Mammary epithelial cell (primary cell): ENCODE measurements at regions not wholly inside any gene's neighbourhood (a gene's known extent, or its start where the extent isn't known, plus 50 kb on each side); places are given as distances from the start of the nearest gene placed in this dataset.

ENCODE experiments used
- EZH2 ChIP-seq: IDR thresholded peaks from 2 replicates; pipeline ENCODE4 v1.6.1; 2012; ENCODE audit warnings: low read length, inconsistent platforms, borderline replicate concordance
- TF ChIP-seq, protein P1 (sequence below), 2 donors: IDR thresholded peaks in 1 of 2; conservative IDR thresholded peaks in 1 of 2; 2 replicates each; pipeline ENCODE4 v1.5.1; 2011 to 2012; ENCODE audit warnings: inconsistent platforms in 2 of 2, low read length in 2 of 2, mild to moderate bottlenecking in 2 of 2, control low read depth in 1 of 2, low read depth in 1 of 2; ENCODE audit not compliant: insufficient read depth in 1 of 2; ENCODE audit errors: extremely low read depth in 1 of 2

GRCh38 chr3:13152826-13153710 lies 79.8 kb upstream of the IQSEC1 start:
- no peak for TF ChIP-seq EZH2
- TF ChIP-seq, protein P1, sequence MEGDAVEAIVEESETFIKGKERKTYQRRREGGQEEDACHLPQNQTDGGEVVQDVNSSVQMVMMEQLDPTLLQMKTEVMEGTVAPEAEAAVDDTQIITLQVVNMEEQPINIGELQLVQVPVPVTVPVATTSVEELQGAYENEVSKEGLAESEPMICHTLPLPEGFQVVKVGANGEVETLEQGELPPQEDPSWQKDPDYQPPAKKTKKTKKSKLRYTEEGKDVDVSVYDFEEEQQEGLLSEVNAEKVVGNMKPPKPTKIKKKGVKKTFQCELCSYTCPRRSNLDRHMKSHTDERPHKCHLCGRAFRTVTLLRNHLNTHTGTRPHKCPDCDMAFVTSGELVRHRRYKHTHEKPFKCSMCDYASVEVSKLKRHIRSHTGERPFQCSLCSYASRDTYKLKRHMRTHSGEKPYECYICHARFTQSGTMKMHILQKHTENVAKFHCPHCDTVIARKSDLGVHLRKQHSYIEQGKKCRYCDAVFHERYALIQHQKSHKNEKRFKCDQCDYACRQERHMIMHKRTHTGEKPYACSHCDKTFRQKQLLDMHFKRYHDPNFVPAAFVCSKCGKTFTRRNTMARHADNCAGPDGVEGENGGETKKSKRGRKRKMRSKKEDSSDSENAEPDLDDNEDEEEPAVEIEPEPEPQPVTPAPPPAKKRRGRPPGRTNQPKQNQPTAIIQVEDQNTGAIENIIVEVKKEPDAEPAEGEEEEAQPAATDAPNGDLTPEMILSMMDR (conservative IDR thresholded peaks at IDR 0.05 in 1 of 2, IDR thresholded peaks at IDR 0.05 in 1 of 2; ENCODE audit: extremely low read depth in 1 of 2, insufficient read depth in 1 of 2, low read depth in 1 of 2, low read length in 2 of 2), result no peak
